ENCODE measurements at regions not wholly inside any gene's neighbourhood (a gene's known extent, or its start where the extent isn't known, plus 50 kb on each side); places are given as distances from the start of the nearest gene placed in this dataset.

DNA sequence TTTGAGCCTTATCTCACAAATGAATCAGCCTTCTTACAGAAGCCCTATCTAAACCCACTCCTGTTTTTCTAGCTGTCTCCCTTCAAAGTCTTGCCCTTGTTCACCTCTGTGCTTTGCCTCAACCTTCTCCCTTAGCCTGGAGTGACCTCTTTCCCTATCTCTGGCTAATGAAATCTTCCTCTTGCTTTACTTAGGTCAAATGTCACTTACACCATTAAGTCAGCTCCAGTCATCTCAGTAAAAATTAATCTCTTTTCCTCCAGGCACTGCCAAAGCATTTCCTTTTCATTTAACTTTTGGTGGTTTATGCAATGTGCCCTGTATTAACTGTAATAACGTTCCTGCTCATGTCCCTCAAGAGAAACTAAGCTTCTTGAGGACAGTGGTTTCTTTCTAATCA, 596.5 kb upstream of the MIR17HG start:
- Histone ChIP-seq H3K36me3 (ENCODE audit: insufficient read depth, low read length, poor library complexity, severe bottlenecking) (no peaks in the 10 kb centered on the region), H3K27ac (ENCODE audit: low read depth, low read length, poor library complexity, severe bottlenecking) (no peak overlapping the region), H3K4me3 (ENCODE audit: low read depth, low read length, poor library complexity, severe bottlenecking) (no peak overlapping the region), H3K27me3 (replicated peaks; ENCODE audit: insufficient read depth, low read depth, low read length, poor library complexity) (no peaks in the 10 kb centered on the region), H3K4me1 (ENCODE audit: insufficient read depth, low read length, poor library complexity, severe bottlenecking) (no peaks in the 10 kb centered on the region), H3K9me3 (ENCODE audit: low read depth, low read length, poor library complexity, severe bottlenecking) (no peaks in the 10 kb centered on the region)
- ChIA-PET POLR2A (ENCODE audit: low non-redundant PET) (no interaction called here), CTCF (no interaction called here)
- intact Hi-C loops (cut with micrococcal nuclease; ENCODE audit: unreplicated experiment), result no loop called here
- DNase-seq (ENCODE audit: low spot score), result no peak
- BruUV-seq (replicated peaks), result no TSS peak
- TF ChIP-seq, protein P1, sequence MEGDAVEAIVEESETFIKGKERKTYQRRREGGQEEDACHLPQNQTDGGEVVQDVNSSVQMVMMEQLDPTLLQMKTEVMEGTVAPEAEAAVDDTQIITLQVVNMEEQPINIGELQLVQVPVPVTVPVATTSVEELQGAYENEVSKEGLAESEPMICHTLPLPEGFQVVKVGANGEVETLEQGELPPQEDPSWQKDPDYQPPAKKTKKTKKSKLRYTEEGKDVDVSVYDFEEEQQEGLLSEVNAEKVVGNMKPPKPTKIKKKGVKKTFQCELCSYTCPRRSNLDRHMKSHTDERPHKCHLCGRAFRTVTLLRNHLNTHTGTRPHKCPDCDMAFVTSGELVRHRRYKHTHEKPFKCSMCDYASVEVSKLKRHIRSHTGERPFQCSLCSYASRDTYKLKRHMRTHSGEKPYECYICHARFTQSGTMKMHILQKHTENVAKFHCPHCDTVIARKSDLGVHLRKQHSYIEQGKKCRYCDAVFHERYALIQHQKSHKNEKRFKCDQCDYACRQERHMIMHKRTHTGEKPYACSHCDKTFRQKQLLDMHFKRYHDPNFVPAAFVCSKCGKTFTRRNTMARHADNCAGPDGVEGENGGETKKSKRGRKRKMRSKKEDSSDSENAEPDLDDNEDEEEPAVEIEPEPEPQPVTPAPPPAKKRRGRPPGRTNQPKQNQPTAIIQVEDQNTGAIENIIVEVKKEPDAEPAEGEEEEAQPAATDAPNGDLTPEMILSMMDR (conservative IDR thresholded peaks at IDR 0.05; ENCODE audit: low read depth, low read length), result no peak

DNA sequence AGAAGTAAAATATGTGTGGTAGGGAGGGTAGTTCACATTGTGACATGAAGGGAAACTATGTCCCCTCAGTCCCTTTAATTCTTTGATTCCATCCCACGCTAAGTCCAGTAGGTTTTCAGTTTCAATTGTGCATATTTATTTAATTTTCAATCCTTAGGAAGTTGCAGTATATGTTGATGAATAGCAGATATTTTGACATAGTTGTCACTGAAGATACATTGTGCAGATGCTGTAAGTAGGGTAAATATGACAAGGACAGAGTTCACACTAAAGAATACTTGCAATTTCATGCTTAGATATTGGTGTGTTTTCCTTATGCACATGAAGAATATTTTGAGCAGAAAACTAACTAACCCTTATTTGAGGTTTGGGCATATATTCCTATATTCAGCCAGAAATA, 595.4 kb upstream of the MIR17HG start:
- CTCF ChIA-PET, result no interaction called here
- no peak overlapping the region for H3K4me3 ChIP-seq (ENCODE audit: low read depth, low read length, poor library complexity, severe bottlenecking)
- no peak overlapping the region for H3K27ac ChIP-seq (ENCODE audit: low read depth, low read length, poor library complexity, severe bottlenecking)
- H3K27me3 ChIP-seq (replicated peaks; ENCODE audit: insufficient read depth, low read depth, low read length, poor library complexity), result no peaks in the 10 kb centered on the region
- POLR2A ChIA-PET (ENCODE audit: low non-redundant PET), result no interaction called here
- no peak for TF ChIP-seq EZH2 (IDR thresholded peaks at IDR 0.05; ENCODE audit: borderline replicate concordance, low read depth, low read length, poor library complexity, severe bottlenecking)
- TF ChIP-seq, protein P1 (conservative IDR thresholded peaks at IDR 0.05; ENCODE audit: low read depth, low read length), result no peak
- no peaks in the 10 kb centered on the region for H3K9me3 ChIP-seq (ENCODE audit: low read depth, low read length, poor library complexity, severe bottlenecking)
- DNase-seq (ENCODE audit: low spot score), result no peak
- H3K4me1 ChIP-seq (ENCODE audit: insufficient read depth, low read length, poor library complexity, severe bottlenecking), result no peaks in the 10 kb centered on the region
- no TSS peak for BruUV-seq (replicated peaks)
- no peaks in the 10 kb centered on the region for H3K36me3 ChIP-seq (ENCODE audit: insufficient read depth, low read length, poor library complexity, severe bottlenecking)
- intact Hi-C loops (cut with micrococcal nuclease; ENCODE audit: unreplicated experiment), result no loop called here

- intact Hi-C loops (cut with micrococcal nuclease; ENCODE audit: unreplicated experiment), result no loop called here
- Histone ChIP-seq H3K27ac (ENCODE audit: low read depth, low read length, poor library complexity, severe bottlenecking) (no peak overlapping the region), H3K27me3 (replicated peaks; ENCODE audit: insufficient read depth, low read depth, low read length, poor library complexity) (no peaks in the 10 kb centered on the region), H3K4me3 (ENCODE audit: low read depth, low read length, poor library complexity, severe bottlenecking) (no peak overlapping the region), H3K4me1 (ENCODE audit: insufficient read depth, low read length, poor library complexity, severe bottlenecking) (no peaks in the 10 kb centered on the region), H3K36me3 (ENCODE audit: insufficient read depth, low read length, poor library complexity, severe bottlenecking) (no peaks in the 10 kb centered on the region), H3K9me3 (ENCODE audit: low read depth, low read length, poor library complexity, severe bottlenecking) (no peaks in the 10 kb centered on the region)
- no TSS peak for BruUV-seq (replicated peaks)
- ChIA-PET POLR2A (ENCODE audit: low non-redundant PET) (no interaction called here), CTCF (no interaction called here)
- TF ChIP-seq EZH2 (IDR thresholded peaks at IDR 0.05; ENCODE audit: borderline replicate concordance, low read depth, low read length, poor library complexity, severe bottlenecking), result no peak
- TF ChIP-seq, protein P1 (conservative IDR thresholded peaks at IDR 0.05; ENCODE audit: low read depth, low read length), result no peak
- DNase-seq (ENCODE audit: low spot score), result no peak
These were observed 590.3 kb upstream of the MIR17HG start for GRCh38 chr13:90757127-90757680.

Measured in A673 (cell line).